ELF-1 (cell line): ENCODE measurements at regions not wholly inside any gene's neighbourhood (a gene's known extent, or its start where the extent isn't known, plus 50 kb on each side); places are given as distances from the start of the nearest gene placed in this dataset.
A peak's percentile ranks its signal among the peaks of the same experiment; 100 is the strongest.
"Not testable (repeated sequence)": the region's sequence is repeated elsewhere in the genome, so short reads cannot be mapped to it uniquely, and the experiment has no call there.

ENCODE experiments used
- DNase-seq: peaks from one replicate; pipeline ENCODE4 v3.0.0-alpha.2; 2016; ENCODE audit warnings: low read depth, low spot score

DNA sequence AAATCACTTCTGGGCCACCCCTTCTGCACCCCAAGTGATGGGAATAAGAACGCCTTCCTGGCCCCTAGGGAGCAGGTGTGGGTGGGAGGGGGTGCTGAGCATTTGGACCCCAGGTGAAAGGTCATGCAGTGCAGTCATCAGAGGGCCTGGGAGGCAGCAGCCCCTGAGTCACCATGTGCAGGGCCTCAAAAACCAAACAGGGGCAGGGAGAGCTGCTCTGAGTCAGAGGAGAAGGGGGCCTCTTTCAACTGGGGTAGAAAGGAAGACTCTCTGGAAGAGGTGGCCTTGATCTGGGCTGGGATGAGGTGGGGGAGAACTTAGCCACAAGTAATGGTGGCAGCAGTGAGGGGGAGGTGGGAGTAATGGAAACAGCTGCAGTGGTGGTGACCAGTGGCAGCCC lies 164.3 kb downstream of the BUB3 start:
- DNase-seq: no peak

DNA sequence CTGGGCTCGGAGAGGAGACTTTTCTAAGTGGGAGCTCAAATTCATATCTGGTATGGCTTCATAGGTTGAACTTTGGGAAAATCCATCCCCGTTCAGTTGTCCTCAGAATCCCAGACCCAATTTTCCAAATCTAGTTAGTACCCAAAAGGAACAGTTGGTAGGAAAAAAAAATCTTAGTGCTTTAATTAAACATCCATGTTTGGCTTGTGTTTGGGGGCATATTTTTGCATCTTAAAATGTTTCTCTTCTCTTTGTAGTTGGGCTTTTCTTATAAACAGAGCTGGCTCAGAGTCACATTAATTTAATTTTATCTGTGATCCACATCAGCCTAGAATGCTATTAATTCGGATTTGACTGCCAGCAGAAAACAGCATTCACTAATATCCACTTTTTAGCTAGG lies 165.9 kb downstream of the BUB3 start:
- no peak for DNase-seq

DNA sequence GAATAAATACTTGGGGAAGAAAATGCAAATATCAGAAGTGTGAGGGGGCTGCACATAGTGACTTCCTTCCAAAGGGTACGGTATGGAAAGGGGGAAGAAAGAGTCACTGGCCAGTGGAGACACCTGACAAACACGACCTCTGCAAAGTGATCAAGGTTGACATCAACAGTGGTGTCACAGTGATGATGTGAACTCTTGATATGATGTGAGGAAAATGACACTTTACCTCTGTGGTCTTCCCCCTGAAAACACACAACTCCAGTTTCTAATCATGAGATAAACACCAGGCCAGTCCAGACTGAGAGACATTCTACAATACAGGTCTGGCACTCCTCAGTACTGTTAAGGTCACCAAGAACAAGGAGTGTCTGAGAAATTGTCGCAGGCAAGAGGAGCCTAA lies 169.7 kb downstream of the BUB3 start:
- no peak for DNase-seq

DNA sequence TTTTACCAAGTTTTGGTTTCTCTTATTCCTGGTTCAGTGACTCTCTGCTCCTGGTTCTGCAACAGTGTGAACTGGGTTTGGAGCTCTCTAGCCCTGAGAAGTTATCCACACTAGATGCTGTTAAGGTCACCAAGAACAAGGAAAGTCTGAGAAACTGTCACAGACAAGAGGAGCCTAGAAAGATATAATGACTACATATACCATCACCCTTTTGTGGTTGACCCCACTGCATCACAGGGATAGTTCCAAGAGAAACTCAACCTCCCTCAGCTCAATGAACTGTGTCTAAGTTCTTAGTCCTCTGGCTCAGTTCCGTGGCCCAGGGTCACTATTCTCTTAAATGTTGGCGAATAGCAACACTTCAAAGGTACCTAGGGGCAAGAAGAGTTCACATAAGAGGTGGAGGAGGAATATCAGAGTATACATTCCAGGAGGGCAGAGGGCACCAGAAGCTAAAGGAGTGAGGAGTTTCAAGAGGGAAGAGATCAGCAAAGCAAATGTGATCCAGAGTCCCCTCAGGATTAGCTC lies 171.5 kb downstream of the BUB3 start:
- DNase-seq: no peak

DNA sequence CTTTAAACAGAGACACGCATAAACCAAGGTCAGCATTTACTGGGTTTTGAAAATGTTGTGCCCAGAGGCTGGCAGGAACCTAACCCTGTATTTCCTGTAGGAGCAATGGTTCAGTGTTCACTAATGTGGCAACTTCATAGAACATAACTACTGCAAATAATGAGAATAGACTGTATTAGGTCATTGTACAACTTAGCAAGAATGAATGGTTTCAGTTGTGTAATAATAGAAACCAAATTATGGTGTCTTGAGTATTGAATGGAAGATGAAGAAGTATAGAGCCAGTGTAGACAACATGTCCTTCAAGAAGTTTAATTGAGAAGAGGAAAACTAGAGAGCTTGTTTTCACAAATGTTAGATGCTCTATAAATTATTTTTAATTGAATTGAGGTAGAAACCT lies 172.5 kb downstream of the BUB3 start:
- no peak for DNase-seq

DNA sequence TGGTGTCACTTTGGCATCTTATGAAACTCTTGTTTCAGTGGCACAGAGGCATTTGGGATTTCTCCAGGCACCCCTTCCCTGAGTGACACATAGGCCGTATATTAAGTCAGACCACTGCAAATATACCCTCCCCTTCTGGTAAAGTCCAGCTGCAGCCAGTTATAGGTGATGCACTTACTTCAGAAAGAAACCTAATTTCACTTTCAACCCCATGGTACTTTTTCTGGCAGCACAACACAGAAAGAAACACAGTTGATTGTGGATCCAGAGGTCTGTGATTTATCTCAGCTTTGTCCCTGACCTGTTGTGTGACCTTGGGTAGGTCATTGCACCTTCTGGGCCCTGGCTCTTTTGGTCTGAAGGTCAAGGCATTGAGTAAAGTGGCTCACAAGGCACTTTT lies 173.2 kb downstream of the BUB3 start:
- DNase-seq: no peak

DNA sequence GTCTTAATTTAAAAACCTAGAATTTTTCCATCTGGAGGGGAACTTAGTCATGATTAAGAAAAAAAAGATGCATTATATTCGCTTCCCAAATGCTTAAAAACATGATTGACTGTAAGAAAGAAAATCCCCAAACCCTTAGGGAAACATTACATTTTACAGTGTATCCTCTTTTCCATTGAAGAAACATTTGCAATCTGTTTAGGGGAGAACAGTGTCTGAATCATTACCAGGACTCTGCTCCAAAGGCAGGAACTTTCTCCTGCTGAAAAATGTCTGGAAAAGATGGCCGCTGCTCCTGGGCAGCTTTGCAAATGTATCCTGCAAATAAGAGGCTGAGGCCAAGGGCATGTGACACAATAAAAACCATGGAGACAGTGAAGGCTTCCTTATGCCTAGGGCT lies 173.7 kb downstream of the BUB3 start:
- DNase-seq: no peak

DNA sequence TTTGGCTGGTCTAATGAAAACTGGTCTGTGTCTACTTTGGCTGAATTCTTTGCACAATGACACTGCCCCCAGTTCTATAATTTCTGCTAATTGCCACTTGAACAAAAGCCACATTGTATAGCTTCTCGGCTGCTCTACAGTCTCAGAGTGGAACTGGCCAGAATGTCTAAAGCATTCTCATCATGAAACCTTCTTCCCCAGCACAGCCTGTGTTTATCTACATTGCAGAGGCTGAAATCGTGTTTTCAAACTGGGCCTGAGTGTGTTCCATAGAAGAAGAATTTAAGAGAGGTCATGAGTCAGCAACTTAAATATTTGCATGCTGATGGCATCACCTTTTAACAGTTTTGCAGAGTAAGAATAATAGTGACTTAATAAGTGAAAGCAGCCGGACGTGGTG lies 177.2 kb downstream of the BUB3 start:
- no peak for DNase-seq

DNA sequence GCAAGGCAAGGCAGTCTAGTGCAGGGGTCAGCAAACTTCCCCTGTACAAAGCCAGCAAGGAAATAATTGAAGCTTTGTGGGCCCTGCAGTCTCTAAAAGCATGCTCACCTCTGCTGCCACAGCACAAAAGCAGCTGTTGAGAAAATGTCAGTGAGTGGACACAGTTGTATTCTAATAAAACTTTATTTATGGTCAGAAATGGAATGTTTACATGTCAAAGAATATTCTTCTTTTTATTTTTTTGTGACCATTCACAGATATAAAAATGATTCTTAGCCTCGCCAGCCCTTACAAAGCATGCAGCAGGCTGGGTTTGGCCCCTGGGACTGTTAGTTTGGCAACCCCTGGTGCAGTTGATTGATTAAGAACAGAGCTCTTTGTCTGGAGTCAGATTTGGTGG lies 192.4 kb downstream of the BUB3 start:
- no peak for DNase-seq

DNA sequence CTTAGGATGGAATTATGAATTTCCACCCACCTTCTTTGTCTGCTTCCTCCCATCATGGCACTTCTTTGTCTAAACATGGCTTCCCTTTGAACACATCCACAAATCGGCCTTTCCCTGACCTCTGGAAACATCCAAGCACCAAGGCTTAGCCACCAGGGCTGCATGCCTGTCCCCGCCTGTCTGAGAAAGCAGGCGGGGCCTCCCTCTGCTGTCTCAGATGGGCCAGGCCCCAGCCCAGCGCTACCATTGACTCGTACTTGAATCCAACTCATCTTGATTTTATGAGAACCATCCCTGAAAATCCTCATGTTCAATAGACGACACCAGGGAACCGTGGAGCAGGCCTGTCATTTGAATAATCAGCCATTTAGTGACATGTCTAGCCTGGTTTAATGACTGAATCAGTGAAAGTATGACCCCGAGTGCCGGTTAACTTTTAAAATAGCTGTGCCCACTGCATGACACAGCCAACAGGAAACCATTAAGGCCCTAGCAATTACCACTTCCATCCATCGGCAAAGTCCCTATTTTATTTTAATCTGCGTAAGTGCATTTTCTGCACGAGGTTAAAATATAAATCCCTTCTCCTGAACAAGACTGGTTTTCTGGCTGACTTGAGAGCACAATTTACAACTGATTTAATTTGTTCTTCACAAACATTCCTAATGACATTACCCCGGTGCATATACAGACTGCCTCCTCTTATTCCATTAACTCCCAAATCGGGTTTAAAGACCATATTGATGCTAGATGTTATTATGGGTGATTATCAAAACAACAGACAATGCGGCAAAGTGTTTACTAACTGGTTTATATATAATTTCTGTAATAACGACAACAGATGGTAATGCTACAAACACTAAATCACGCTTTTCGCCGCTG lies 194.7 kb downstream of the BUB3 start:
- no peak for DNase-seq

DNA sequence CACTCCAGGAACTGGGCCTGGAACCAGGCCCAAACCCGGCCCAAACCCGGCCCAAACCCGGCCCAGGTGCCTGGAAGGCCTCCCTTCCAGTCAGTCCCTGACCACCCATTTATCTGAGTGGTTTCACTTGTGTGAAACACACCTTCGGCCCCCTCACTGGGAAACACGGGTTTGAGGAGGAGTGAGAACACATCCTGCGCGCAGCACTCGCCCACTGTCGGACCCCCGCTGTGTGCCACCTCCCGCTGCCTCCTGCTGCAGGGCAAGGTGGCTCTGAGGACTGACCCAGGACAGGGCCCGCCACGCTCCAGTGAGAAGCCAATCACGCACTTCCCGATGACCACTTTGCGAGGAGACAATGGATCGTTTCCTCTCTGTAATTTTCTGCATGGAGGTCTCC lies 197.5 kb downstream of the BUB3 start:
- no peak for DNase-seq

DNA sequence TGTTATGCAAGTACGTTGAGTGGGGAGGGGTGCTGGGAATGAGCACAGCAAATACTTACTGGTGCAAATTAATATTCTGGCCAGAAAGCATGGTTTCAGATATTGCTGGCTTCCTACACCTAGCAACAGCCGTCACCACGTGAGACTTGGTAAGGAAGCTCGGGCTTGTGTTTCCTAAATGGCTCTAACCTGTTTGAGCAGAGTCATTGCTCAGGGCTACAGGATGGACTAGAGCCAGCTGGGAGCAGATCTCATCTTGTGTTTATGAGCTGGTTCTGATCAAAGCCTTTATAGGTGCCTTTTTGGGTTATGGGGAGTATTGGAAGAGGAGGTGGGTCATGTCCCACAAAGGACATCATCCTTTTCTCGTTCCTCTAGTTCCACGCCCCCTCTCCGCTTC lies 200.3 kb downstream of the BUB3 start:
- no peak for DNase-seq

DNA sequence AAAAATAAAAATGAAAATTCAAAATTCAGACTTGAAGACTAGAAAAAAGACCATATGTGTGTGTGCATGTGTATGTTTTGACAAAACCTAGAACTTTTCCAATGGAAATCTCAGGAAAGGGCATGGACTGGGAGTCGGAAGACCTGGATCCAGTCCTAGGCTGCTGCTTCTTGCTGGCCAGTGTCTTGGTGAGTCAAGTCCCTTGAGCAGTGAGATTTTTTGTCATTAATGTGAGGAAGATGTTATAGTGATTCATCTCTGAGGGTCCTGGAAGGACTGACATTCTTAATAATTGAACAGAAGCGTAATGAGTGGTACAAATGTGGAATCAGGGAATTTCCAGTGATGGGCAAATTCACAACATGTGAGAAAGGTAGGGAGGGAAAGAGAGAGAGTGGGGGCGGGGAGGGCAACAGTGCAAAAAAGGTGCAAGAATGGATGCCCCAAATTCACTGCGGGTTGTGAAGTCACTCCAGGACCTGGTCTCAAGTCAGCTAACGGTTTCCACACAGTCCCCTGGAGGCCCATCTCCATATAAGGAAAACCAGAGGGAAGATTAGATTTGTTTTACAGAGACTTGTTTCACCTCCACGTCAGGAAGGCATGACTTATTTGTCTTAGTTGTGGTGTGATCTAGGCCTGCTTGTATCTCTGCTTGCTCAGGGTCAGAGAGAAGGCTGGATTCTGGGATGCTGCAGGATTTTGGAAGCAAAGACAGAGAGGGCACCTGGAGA lies 201.7 kb downstream of the BUB3 start:
- DNase-seq: no peak

DNA sequence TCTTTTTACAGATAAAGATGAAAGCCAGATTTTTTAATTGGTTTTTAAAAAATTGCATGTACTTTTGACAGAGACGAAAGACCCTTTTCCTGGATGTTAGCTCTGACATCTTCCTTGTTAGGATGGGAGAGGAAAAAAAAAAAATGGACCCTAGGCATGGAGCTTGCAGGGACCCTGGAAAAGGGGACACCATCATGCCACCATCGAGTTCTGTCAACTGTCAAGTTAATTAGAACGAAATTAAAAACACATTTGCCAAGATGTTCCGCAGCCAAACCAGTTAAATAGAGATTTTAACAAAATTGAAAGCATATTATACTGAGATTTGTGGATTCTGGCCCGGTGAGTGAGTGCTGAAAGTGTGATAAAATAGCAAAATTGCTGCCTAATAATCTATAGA lies 202.6 kb downstream of the BUB3 start:
- no peak for DNase-seq

DNA sequence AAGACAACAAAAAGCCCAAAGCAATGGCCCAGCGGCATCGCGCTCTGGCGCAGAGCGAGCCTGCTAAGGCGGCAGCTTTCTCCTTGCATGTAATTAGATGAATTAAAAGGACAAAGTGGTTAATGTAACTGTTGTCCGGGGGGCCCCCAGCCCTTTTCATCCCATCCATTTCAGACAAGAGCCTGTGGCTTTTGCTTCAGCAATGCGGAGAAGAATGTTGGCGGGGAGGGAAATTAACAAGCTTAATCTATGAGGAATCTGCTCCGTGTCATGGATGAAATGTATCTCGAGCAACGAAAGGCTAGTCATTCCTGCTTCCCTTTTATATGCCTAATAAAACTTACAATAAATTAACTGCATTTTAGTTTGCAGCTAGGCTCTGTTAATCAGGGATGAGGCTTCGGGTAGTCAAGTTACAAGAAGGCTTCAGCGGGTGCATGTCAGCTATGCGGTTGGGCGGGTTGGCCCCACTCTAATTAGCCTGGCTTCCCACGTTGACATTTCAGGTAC lies 203.3 kb downstream of the BUB3 start:
- peak; percentile 58 for DNase-seq

DNA sequence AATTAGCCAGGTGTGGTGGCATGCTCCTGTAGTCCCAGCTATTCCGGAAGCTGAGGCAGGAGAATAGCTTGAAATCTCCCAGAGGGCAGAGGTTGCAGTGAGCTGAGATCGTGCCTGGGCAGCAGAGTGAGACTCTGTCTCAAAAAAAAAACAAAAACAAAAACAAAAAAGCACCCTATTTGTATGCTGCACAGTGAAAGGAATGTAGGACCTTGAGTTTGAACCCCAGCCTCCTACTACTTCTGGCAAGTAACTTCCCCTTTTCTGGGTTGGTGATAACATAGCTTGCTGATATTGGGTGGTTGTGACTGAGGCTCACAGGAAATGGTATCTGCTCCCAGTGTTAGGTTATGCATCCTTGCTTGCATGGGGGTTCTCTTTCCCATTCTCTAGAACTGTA lies 205.3 kb downstream of the BUB3 start:
- DNase-seq: no peak

DNA sequence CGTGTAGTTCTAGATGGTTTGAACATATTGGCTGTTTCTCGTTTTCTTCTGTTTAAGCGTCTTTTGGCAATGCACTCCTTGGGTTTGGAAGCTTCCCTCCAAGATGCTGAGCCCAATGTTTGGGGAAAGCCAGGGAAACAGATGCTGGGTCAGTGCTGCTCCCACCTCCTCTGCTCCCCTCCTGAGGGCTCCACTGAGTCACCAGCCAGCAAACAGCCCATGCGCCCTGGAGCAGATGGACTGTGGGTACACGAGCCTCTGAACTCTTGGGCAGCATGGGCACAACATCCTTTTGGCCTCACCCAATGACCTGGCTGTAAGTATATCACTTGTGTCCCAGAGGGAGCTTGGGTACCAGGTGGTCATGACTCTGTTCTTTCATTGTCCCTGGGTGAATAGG lies 207.6 kb downstream of the BUB3 start:
- DNase-seq: no peak

DNA sequence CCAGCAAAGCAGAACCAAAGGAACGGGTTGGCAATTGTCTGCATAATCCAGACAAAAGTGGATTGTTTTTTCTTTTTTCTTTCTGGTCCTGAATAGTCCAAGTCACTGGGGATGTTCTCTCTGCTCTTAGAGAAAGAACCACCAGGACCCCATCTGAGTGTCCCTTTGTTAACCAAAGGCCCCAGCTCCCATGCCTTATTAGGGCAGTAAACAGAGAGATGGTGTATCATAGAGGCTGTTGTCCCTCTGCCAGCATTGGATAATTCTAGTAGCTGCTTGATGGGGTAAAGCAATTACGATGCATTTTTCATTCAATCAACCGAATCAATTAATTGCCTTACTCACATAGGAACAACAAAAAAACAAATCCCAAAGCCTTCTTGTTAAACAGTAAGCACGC lies 213.0 kb downstream of the BUB3 start:
- DNase-seq: no peak

DNA sequence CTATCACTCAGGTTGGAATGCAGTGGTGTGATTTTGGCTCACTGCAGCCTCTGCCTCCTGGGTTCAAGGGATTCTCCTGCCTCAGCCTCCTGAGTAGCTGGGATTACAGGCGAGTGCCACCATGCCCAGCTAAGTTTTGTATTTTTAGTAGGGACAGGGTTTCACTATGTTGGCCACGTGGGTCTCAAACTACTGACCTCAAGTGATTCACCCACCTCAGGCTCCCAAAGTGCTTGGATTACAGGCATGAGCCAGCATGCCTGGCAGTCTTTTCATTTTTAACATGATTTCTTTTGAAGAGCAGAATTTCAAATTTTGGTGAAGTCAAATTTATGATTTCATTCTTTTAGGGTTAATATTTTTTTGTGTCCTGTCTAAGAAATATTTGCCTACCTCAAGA lies 217.4 kb downstream of the BUB3 start:
- not testable (repeated sequence) for DNase-seq

DNA sequence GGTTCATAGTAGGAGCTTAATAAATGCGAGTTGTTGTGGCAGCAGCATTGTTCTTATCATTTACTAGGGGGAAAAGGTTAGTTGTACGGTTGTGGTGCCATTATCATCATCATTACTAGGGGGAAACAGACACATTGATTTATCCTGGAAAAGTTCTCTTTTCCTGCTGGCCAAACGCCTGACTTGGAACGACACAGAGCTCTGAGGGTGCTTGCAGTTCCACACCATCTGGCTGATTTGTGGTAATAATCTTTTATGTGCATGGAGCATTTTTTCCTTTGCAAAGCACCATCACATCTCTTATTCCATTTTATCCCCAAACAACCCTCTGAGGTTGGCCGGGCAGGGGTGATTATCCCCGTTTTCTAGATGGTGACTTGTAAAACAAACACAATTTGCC lies 219.4 kb downstream of the BUB3 start:
- DNase-seq: no peak

DNA sequence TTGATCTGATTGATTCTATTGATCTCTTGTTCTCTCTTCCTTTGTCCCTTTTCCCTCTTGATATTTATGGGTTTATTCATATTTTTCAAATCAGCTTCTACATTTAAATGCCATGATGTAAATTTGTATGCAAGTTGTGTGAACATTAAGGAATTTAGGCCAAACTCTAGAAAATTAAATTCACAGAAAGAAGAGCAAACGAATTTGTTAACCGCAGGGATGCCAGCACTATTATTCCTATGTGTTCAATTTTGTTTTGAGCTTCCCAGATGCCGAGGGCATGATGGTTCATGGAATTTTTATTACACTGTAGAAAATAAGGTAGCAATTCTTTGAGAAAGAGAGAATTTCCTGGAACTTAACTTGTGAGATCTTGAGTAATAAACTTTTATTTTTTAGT lies 220.9 kb downstream of the BUB3 start:
- no peak for DNase-seq

DNA sequence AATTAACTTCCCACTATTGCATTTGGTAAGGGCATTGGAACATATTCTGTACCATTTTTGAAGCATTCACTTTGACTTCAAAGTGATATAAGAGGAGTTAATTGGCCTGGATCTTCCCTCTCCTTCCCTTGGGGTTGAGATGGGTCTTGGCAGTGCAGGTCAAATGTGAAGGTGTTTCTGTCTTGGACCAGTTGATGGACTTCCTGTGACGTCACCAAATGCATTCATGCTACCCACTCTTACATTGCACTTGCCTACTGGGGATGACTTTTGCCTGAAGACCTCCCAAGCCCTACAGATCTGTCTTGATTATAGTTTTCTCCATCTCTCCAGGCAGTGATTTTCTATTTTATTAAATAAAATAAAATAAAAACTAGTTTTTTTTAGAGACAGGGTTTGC lies 221.5 kb downstream of the BUB3 start:
- no peak for DNase-seq

DNA sequence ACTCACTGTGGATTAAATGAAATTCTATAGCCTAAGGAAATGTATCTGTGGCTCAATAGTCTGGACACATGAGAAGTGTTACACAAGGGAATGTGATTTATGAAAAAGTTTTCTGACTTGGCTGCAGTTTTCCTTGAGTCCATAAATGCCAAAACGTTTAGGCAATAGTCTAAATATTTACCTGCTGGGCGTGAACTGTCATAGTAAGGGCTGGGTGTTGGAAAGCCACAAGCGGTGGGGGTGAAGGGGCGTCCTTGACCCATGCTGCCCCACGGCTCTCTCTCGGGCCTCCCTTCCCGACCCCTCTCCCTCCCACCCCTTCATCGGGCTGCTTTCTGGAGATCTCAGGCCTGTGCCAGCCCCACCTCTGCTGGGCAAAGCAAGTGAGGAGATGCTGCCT lies 223.7 kb downstream of the BUB3 start:
- DNase-seq: no peak
